Loucy (cell line): ENCODE measurements at regions not wholly inside any gene's neighbourhood (a gene's known extent, or its start where the extent isn't known, plus 50 kb on each side); places are given as distances from the start of the nearest gene placed in this dataset.

Experiments
- CTCF ChIP-seq: fragments of 200-600 bp; sonication (generic); conservative IDR thresholded peaks from 2 replicates; pipeline ENCODE4 v1.5.1; 2014; ENCODE audit warnings: mild to moderate bottlenecking, antibody characterized with exemption, low read length
- EZH2phosphoT487 ChIP-seq: fragments of 200-600 bp; IDR thresholded peaks from 2 replicates; pipeline ENCODE4 v1.6.1; 2018; ENCODE audit warnings: antibody characterized with exemption, mild to moderate bottlenecking, moderate library complexity, borderline replicate concordance

GRCh38 chrX:94633237-94633636, 959.2 kb downstream of the FAM133A start:
- TF ChIP-seq CTCF (no peak), EZH2phosphoT487 (no peak)
